ENCODE measurements at regions not wholly inside any gene's neighbourhood (a gene's known extent, or its start where the extent isn't known, plus 50 kb on each side); places are given as distances from the start of the nearest gene placed in this dataset.

GRCh38 chr7:136685501-136686173, 182.8 kb upstream of the CHRM2 start:
- Mint-ChIP-seq H3K36me3 (ENCODE audit: low read depth, unreplicated experiment) (no peaks in the 10 kb centered on the region), H3K27ac (ENCODE audit: unreplicated experiment) (no peak overlapping the region), H3K4me3 (ENCODE audit: unreplicated experiment) (no peak overlapping the region), H3K9me3 (ENCODE audit: unreplicated experiment) (no peaks in the 10 kb centered on the region), H3K4me1 (ENCODE audit: low read depth, unreplicated experiment) (no peaks in the 10 kb centered on the region), H3K27me3 (ENCODE audit: low read depth, unreplicated experiment) (peaks cover 3% of the 10 kb centered on the region)
- no peak overlapping the region for H3K4me3 ChIP-seq (ENCODE audit: insufficient read depth, low read depth, low read length)
- H3K36me3 ChIP-seq (ENCODE audit: insufficient read depth, low read length) = no peaks in the 10 kb centered on the region
- H3K27ac ChIP-seq (ENCODE audit: low read depth, low read length) = no peak overlapping the region
- H3K79me2 ChIP-seq (ENCODE audit: insufficient read depth, low read length) = no peaks in the 10 kb centered on the region
- H3K4me1 ChIP-seq (ENCODE audit: insufficient read depth, low read length) = no peaks in the 10 kb centered on the region
- TF ChIP-seq EZH2 (IDR thresholded peaks at IDR 0.05; ENCODE audit: insufficient read depth, low read length) (no peak), CTCF (IDR thresholded peaks at IDR 0.05; ENCODE audit: insufficient read depth, low read depth, low read length) (no peak)
- H3K4me2 ChIP-seq (ENCODE audit: low read length) = no peak overlapping the region
- H3K9ac ChIP-seq (ENCODE audit: low read length) = no peak overlapping the region
- no peaks in the 10 kb centered on the region for H3K9me3 ChIP-seq (ENCODE audit: insufficient read depth, low read depth, low read length)
- DNase-seq (ENCODE audit: low read depth) (no peak), FAIRE-seq (no peak)
- H2AFZ ChIP-seq (ENCODE audit: low read depth, low read length) = peak overlapping the region; percentile 48
- no peaks in the 10 kb centered on the region for H4K20me1 ChIP-seq (ENCODE audit: insufficient read depth, low read length)
- no peaks in the 10 kb centered on the region for H3K27me3 ChIP-seq (ENCODE audit: insufficient read depth, low read length)

GRCh38 chr7:136677471-136678365, 190.7 kb upstream of the CHRM2 start:
- H3K4me3 ChIP-seq (ENCODE audit: insufficient read depth, low read depth, low read length) = no peak overlapping the region
- no peak for FAIRE-seq
- peaks cover 13% of the 10 kb centered on the region for H3K4me1 ChIP-seq (ENCODE audit: insufficient read depth, low read length)
- H3K27me3 Mint-ChIP-seq (ENCODE audit: low read depth, unreplicated experiment) = no peaks in the 10 kb centered on the region
- peak overlapping the region; percentile 73 for H3K27ac Mint-ChIP-seq (ENCODE audit: unreplicated experiment)
- no peaks in the 10 kb centered on the region for H3K27me3 ChIP-seq (ENCODE audit: insufficient read depth, low read length)
- no peaks in the 10 kb centered on the region for H3K36me3 Mint-ChIP-seq (ENCODE audit: low read depth, unreplicated experiment)
- no peaks in the 10 kb centered on the region for H3K79me2 ChIP-seq (ENCODE audit: insufficient read depth, low read length)
- peak overlapping the region; percentile 59 for H3K4me2 ChIP-seq (ENCODE audit: low read length)
- peak overlapping the region; percentile 88 for H2AFZ ChIP-seq (ENCODE audit: low read depth, low read length)
- DNase-seq (ENCODE audit: low read depth) = peak; percentile 47
- H3K27ac ChIP-seq (ENCODE audit: low read depth, low read length) = peak overlapping the region; percentile 37
- H3K36me3 ChIP-seq (ENCODE audit: insufficient read depth, low read length) = no peaks in the 10 kb centered on the region
- peaks cover 13% of the 10 kb centered on the region for H3K4me1 Mint-ChIP-seq (ENCODE audit: low read depth, unreplicated experiment)
- no peak overlapping the region for H3K9ac ChIP-seq (ENCODE audit: low read length)
- H4K20me1 ChIP-seq (ENCODE audit: insufficient read depth, low read length) = no peaks in the 10 kb centered on the region
- no peaks in the 10 kb centered on the region for H3K9me3 ChIP-seq (ENCODE audit: insufficient read depth, low read depth, low read length)
- H3K4me3 Mint-ChIP-seq (ENCODE audit: unreplicated experiment) = peak overlapping the region; percentile 7
- H3K9me3 Mint-ChIP-seq (ENCODE audit: unreplicated experiment) = peaks cover 8% of the 10 kb centered on the region
- TF ChIP-seq EZH2 (IDR thresholded peaks at IDR 0.05; ENCODE audit: insufficient read depth, low read length) (no peak), CTCF (IDR thresholded peaks at IDR 0.05; ENCODE audit: insufficient read depth, low read depth, low read length) (no peak)
